ENCODE measurements at regions not wholly inside any gene's neighbourhood (a gene's known extent, or its start where the extent isn't known, plus 50 kb on each side); places are given as distances from the start of the nearest gene placed in this dataset.
"Not testable (repeated sequence)": the region's sequence is repeated elsewhere in the genome, so short reads cannot be mapped to it uniquely, and the experiment has no call there.

GRCh38 chrX:44785652-44786051 lies 58.2 kb upstream of the DUSP21 start:
- DNase-seq: no peak

- no peak for DNase-seq
Measured at GRCh38 chrX:44784241-44784640, 59.6 kb upstream of the DUSP21 start.

GRCh38 chrX:44778254-44778653 lies 65.6 kb upstream of the DUSP21 start:
- DNase-seq: no peak

- no peak for DNase-seq
Measured at GRCh38 chrX:44775726-44776125, 68.1 kb upstream of the DUSP21 start.

- DNase-seq: not testable (repeated sequence)
Measured at GRCh38 chrX:44774066-44774465, 69.8 kb upstream of the DUSP21 start.

GRCh38 chrX:44770121-44770520 lies 73.7 kb upstream of the DUSP21 start:
- no peak for DNase-seq

- DNase-seq: no peak
Measured at GRCh38 chrX:44767308-44767707, 76.5 kb upstream of the DUSP21 start.

GRCh38 chrX:44765556-44765955 lies 78.3 kb upstream of the DUSP21 start:
- DNase-seq: no peak

GRCh38 chrX:44747969-44748368 lies 95.9 kb upstream of the DUSP21 start:
- DNase-seq: no peak

GRCh38 chrX:44747317-44747716 lies 96.5 kb upstream of the DUSP21 start:
- DNase-seq: no peak

GRCh38 chrX:44744799-44745198 lies 99.0 kb upstream of the DUSP21 start:
- no peak for DNase-seq

- no peak for DNase-seq
Measured at GRCh38 chrX:44742480-44743155, 101.2 kb upstream of the DUSP21 start.

- not testable (repeated sequence) for DNase-seq
Measured at GRCh38 chrX:44741859-44742258, 102.0 kb upstream of the DUSP21 start.

GRCh38 chrX:44741458-44741857 lies 102.4 kb upstream of the DUSP21 start:
- DNase-seq: not testable (repeated sequence)

- DNase-seq: no peak
Measured at GRCh38 chrX:44735498-44735897, 108.3 kb upstream of the DUSP21 start.

- no peak for DNase-seq
Measured at GRCh38 chrX:44733931-44734330, 109.9 kb upstream of the DUSP21 start.

- DNase-seq: no peak
Measured at GRCh38 chrX:44731160-44731559, 112.7 kb upstream of the DUSP21 start.

- DNase-seq: no peak
Measured at GRCh38 chrX:44723426-44723825, 120.4 kb upstream of the DUSP21 start.

GRCh38 chrX:44708470-44708869 lies 135.4 kb upstream of the DUSP21 start:
- no peak for DNase-seq

- no peak for DNase-seq
Measured at GRCh38 chrX:44705817-44706551, 137.8 kb upstream of the DUSP21 start.

- DNase-seq: no peak
Measured at GRCh38 chrX:44698357-44698756, 145.5 kb upstream of the DUSP21 start.

- DNase-seq: no peak
Measured at GRCh38 chrX:44693255-44693654, 150.6 kb upstream of the DUSP21 start.

GRCh38 chrX:44690129-44690528 lies 147.5 kb upstream of the FUNDC1 start:
- DNase-seq: no peak

- peak; percentile 71 for DNase-seq
Measured at GRCh38 chrX:44675362-44676024, 132.8 kb upstream of the FUNDC1 start.
